ENCODE measurements at regions not wholly inside any gene's neighbourhood (a gene's known extent, or its start where the extent isn't known, plus 50 kb on each side); places are given as distances from the start of the nearest gene placed in this dataset.

DNA sequence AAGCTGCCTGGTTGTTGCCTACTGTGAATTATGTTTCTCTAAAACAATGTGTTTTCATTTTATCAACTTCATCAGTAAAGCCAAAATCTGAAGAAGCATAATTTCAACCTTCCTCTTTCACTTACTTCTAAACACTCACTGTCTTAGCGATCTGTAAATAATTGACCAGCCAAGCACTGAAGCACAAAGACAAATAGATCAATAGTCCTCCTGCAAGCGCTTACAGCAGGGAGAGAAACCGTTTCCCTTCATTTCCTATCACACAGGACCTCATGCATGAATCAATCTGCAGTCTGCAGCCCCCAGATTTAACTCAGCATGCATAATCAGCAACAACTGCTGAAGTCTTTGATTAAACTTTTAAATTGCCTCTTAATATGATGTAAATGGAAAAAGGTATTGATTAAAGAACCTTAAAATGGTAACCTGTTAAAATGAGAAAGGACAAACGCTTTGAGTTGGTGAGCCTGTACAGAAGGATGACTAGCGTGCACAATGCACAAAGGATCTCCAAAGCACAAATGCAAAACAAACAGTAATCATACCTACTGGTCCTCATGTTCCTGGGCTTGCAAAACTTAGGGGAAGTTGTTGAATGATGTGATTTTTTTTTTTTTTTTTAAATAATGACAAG lies 370.2 kb upstream of the ZNF385D start (continued):
- no peak for TF ChIP-seq ZBTB17 (CRISPR knock-in tag; IDR thresholded peaks at IDR 0.05)
- no peak for TF ChIP-seq SREBF2 (CRISPR knock-in tag; IDR thresholded peaks at IDR 0.05)
- TF ChIP-seq MXI1 (IDR thresholded peaks at IDR 0.05; ENCODE audit: low read depth, low read length), result no peak

DNA sequence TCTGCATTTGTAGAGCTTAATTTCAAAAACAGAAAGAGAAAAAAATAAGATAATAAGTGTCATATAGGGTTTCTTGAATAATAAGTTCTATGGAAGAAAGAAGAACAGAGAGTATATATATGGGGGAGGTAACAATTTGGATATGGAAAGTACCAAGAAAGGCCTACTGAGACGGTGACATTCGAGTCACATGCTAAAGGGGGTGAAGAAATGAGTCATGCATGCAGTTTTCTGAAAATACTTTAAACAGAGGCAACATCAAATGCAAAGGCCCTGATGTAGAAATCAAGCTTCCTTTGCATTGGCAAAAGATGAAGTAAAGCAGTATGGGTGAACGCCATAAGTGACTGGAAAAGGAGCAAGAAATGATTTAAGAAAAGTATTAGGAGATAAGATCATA lies 371.6 kb upstream of the ZNF385D start:
- no peak overlapping the region for H3K4me3 ChIP-seq
- intact Hi-C loops (cut with micrococcal nuclease), result no loop called here
- no peaks in the 10 kb centered on the region for H3K9me1 ChIP-seq (ENCODE audit: control insufficient read depth, insufficient read depth, low read length)

More for the DNA sequence above, 371.6 kb upstream of the ZNF385D start:
- Histone ChIP-seq H3K36me3 (ENCODE audit: control insufficient read depth, insufficient read depth, low read length) (no peaks in the 10 kb centered on the region), H3K4me1 (replicated peaks in 1 of 2; ENCODE audit: control insufficient read depth in 2 of 2, insufficient read depth in 2 of 2, low read length in 2 of 2) (no peaks in the 10 kb centered on the region), H3K4me2 (ENCODE audit: insufficient read depth, low read length) (no peak overlapping the region), H3K9ac (ENCODE audit: insufficient read depth in 1 of 2, low read depth in 2 of 2, low read length in 2 of 2) (no peak overlapping the region), H3K79me2 (ENCODE audit: control insufficient read depth, insufficient read depth, low read length) (no peaks in the 10 kb centered on the region), H3K9me3 (replicated peaks; ENCODE audit: control insufficient read depth, insufficient read depth, low read depth, low read length) (no peaks in the 10 kb centered on the region), H4K20me1 (replicated peaks; ENCODE audit: control insufficient read depth, insufficient read depth, low read length) (no peaks in the 10 kb centered on the region), H3K27ac (ENCODE audit: extremely low read depth, low read depth, low read length) (no peak overlapping the region), H2AFZ (ENCODE audit: low read depth, low read length) (no peak overlapping the region), H3K27me3 (ENCODE audit: control insufficient read depth in 2 of 2, insufficient read depth in 2 of 2, low read length in 2 of 2) (no peaks in the 10 kb centered on the region)
- no peak for ATAC-seq
- FAIRE-seq, result no peak
- DNase-seq (ENCODE audit: extremely low read depth in 1 of 4, low spot score in 3 of 4), result no peak
- CTCF ChIA-PET (ENCODE audit: low intra/inter-chr PET ratio), result no interaction called here
- TF ChIP-seq POU5F1 (IDR thresholded peaks at IDR 0.05; ENCODE audit: borderline replicate concordance, low read depth, low read length, partially characterized antibody), result no peak
- no peak for TF ChIP-seq MED1 (CRISPR knock-in tag; IDR thresholded peaks at IDR 0.05; ENCODE audit: borderline replicate concordance)
- TF ChIP-seq CC2D1A (IDR thresholded peaks at IDR 0.05), result no peak
- TF ChIP-seq KDM1A (IDR thresholded peaks at IDR 0.05), result no peak
- TF ChIP-seq ZNF165 (CRISPR knock-in tag; IDR thresholded peaks at IDR 0.05; ENCODE audit: borderline replicate concordance), result no peak
- no peak for TF ChIP-seq GTF2B (IDR thresholded peaks at IDR 0.05; ENCODE audit: extremely low read depth, insufficient read length)
- no peak for TF ChIP-seq SMC3 (conservative IDR thresholded peaks at IDR 0.05; ENCODE audit: insufficient read depth, low read depth, low read length)
- TF ChIP-seq XRCC5 (IDR thresholded peaks at IDR 0.05; ENCODE audit: low read depth, low read length), result no peak
- TF ChIP-seq, protein P1, sequence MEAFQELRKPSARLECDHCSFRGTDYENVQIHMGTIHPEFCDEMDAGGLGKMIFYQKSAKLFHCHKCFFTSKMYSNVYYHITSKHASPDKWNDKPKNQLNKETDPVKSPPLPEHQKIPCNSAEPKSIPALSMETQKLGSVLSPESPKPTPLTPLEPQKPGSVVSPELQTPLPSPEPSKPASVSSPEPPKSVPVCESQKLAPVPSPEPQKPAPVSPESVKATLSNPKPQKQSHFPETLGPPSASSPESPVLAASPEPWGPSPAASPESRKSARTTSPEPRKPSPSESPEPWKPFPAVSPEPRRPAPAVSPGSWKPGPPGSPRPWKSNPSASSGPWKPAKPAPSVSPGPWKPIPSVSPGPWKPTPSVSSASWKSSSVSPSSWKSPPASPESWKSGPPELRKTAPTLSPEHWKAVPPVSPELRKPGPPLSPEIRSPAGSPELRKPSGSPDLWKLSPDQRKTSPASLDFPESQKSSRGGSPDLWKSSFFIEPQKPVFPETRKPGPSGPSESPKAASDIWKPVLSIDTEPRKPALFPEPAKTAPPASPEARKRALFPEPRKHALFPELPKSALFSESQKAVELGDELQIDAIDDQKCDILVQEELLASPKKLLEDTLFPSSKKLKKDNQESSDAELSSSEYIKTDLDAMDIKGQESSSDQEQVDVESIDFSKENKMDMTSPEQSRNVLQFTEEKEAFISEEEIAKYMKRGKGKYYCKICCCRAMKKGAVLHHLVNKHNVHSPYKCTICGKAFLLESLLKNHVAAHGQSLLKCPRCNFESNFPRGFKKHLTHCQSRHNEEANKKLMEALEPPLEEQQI (IDR thresholded peaks at IDR 0.05), result no peak
- no peak for TF ChIP-seq ZFP1 (CRISPR knock-in tag; IDR thresholded peaks at IDR 0.05)
- no peak for TF ChIP-seq HMBOX1 (IDR thresholded peaks at IDR 0.05)
- TF ChIP-seq NFE2 (IDR thresholded peaks at IDR 0.05; ENCODE audit: low read depth), result no peak
- no peak for TF ChIP-seq BCL6 (CRISPR knock-in tag; IDR thresholded peaks at IDR 0.05)
- no peak for TF ChIP-seq ZNF277 (CRISPR knock-in tag; IDR thresholded peaks at IDR 0.05; ENCODE audit: borderline replicate concordance)
- no TSS peak for BruUV-seq (replicated peaks)
- in situ Hi-C loops (cut with MboI), result no loop called here
- POLR2A ChIA-PET, result no interaction called here
- WGBS (ENCODE audit: insufficient coverage, low coverage, missing lambda C conversion rate), result 0% methylated on average over 3 of the region's 3 CpGs
